ENCODE measurements at regions not wholly inside any gene's neighbourhood (a gene's known extent, or its start where the extent isn't known, plus 50 kb on each side); places are given as distances from the start of the nearest gene placed in this dataset.
A peak's percentile ranks its signal among the peaks of the same experiment; 100 is the strongest.

- H3K9me3 ChIP-seq (ENCODE audit: low read length) = no peaks in the 10 kb centered on the region
- H3K9me2 ChIP-seq (ENCODE audit: insufficient read depth, low read length) = no peaks in the 10 kb centered on the region
- no peak overlapping the region for H3K4me2 ChIP-seq (ENCODE audit: low read length)
- H3K27ac ChIP-seq (ENCODE audit: low read length) = no peak overlapping the region
- no peaks in the 10 kb centered on the region for H3K79me2 ChIP-seq (replicated peaks; ENCODE audit: insufficient read depth, low read length)
- TF ChIP-seq SMC3 (conservative IDR thresholded peaks at IDR 0.05; ENCODE audit: poor library complexity) (peak; percentile 36), TAF1 (IDR thresholded peaks at IDR 0.05; ENCODE audit: low read depth) (no peak), RAD21 (conservative IDR thresholded peaks at IDR 0.05) (no peak), POLR2AphosphoS5 (IDR thresholded peaks at IDR 0.05) (no peak)
- TF ChIP-seq, protein P1, sequence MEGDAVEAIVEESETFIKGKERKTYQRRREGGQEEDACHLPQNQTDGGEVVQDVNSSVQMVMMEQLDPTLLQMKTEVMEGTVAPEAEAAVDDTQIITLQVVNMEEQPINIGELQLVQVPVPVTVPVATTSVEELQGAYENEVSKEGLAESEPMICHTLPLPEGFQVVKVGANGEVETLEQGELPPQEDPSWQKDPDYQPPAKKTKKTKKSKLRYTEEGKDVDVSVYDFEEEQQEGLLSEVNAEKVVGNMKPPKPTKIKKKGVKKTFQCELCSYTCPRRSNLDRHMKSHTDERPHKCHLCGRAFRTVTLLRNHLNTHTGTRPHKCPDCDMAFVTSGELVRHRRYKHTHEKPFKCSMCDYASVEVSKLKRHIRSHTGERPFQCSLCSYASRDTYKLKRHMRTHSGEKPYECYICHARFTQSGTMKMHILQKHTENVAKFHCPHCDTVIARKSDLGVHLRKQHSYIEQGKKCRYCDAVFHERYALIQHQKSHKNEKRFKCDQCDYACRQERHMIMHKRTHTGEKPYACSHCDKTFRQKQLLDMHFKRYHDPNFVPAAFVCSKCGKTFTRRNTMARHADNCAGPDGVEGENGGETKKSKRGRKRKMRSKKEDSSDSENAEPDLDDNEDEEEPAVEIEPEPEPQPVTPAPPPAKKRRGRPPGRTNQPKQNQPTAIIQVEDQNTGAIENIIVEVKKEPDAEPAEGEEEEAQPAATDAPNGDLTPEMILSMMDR (IDR thresholded peaks at IDR 0.05; ENCODE audit: poor library complexity, severe bottlenecking) = peak; percentile 14
- no peak overlapping the region for H3K4me3 ChIP-seq (ENCODE audit: low read length)
- no peaks in the 10 kb centered on the region for H4K20me1 ChIP-seq (ENCODE audit: insufficient read depth)
- no peaks in the 10 kb centered on the region for H3F3A ChIP-seq (ENCODE audit: insufficient read depth, low read length, poor library complexity, severe bottlenecking)
- H3K9ac ChIP-seq (ENCODE audit: low read length) = no peak overlapping the region
- no peak overlapping the region for H2AFZ ChIP-seq (ENCODE audit: low read depth, low read length)
- no peaks in the 10 kb centered on the region for H3K36me3 ChIP-seq (ENCODE audit: insufficient read depth, low read length)
- H3K27me3 ChIP-seq (ENCODE audit: insufficient read depth, low read depth, low read length) = no peaks in the 10 kb centered on the region
Measured at GRCh38 chr2:8158711-8159110, 523.1 kb upstream of the ID2 start.

DNA sequence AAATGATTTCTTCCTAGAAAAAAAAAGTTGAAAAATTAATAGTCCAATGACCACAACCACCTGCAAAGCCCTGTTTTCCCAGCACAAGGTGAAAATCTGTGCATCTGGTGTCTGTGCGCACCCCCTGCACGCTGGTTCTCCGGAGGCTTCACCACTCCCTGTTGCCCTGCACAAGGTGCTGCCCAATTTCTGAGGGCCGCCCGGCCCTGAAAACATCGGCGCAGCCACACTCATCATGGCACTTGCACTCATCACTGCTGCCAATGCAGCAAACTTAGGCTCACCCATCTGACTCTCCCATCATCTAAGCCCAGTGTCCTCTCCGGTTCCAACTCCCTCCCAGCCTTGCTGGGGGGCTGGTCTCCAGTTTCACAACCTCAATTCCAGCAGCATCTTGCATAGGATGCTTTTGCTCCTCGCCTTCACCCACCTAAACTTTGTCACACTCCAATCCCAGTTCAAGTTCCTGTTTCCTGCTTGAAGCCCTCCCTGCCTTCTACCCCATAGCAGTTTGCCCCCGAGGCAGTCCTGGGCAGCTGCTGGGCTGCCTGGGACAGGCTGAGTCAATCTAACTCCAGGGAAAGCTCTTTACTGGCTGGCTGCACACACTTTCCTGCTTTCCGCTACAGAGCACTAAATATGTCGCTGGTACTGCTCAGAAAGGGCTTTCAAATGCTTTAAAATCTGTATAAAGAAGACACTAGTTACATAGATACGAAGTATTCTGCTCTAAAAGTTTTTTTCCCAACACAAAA, 522.5 kb upstream of the ID2 start:
- Histone ChIP-seq H3K27me3 (ENCODE audit: insufficient read depth, low read depth, low read length) (no peaks in the 10 kb centered on the region), H4K20me1 (ENCODE audit: insufficient read depth) (no peaks in the 10 kb centered on the region), H3K4me3 (ENCODE audit: low read length) (no peak overlapping the region), H3F3A (ENCODE audit: insufficient read depth, low read length, poor library complexity, severe bottlenecking) (no peaks in the 10 kb centered on the region), H3K36me3 (ENCODE audit: insufficient read depth, low read length) (no peaks in the 10 kb centered on the region), H3K79me2 (replicated peaks; ENCODE audit: insufficient read depth, low read length) (no peaks in the 10 kb centered on the region), H2AFZ (ENCODE audit: low read depth, low read length) (no peak overlapping the region), H3K9me2 (ENCODE audit: insufficient read depth, low read length) (no peaks in the 10 kb centered on the region), H3K4me2 (ENCODE audit: low read length) (no peak overlapping the region), H3K9ac (ENCODE audit: low read length) (no peak overlapping the region), H3K27ac (ENCODE audit: low read length) (no peak overlapping the region), H3K9me3 (ENCODE audit: low read length) (no peaks in the 10 kb centered on the region)
- TF ChIP-seq, protein P1 (IDR thresholded peaks at IDR 0.05; ENCODE audit: poor library complexity, severe bottlenecking) = no peak
- TF ChIP-seq MXI1 (conservative IDR thresholded peaks at IDR 0.05; ENCODE audit: poor library complexity, severe bottlenecking) (no peak), REST (IDR thresholded peaks at IDR 0.05; ENCODE audit: borderline replicate concordance) (no peak), EZH2 (IDR thresholded peaks at IDR 0.05; ENCODE audit: borderline replicate concordance, insufficient read depth, low read length, poor library complexity, severe bottlenecking) (no peak), EP300 (conservative IDR thresholded peaks at IDR 0.05; ENCODE audit: poor library complexity, severe bottlenecking) (no peak), POLR2AphosphoS5 (IDR thresholded peaks at IDR 0.05) (no peak), SMC3 (conservative IDR thresholded peaks at IDR 0.05; ENCODE audit: poor library complexity) (no peak), RAD21 (conservative IDR thresholded peaks at IDR 0.05) (no peak), TAF1 (IDR thresholded peaks at IDR 0.05; ENCODE audit: low read depth) (no peak)

All from neural cell (in vitro differentiated cells).